ENCODE measurements at regions not wholly inside any gene's neighbourhood (a gene's known extent, or its start where the extent isn't known, plus 50 kb on each side); places are given as distances from the start of the nearest gene placed in this dataset.

DNA sequence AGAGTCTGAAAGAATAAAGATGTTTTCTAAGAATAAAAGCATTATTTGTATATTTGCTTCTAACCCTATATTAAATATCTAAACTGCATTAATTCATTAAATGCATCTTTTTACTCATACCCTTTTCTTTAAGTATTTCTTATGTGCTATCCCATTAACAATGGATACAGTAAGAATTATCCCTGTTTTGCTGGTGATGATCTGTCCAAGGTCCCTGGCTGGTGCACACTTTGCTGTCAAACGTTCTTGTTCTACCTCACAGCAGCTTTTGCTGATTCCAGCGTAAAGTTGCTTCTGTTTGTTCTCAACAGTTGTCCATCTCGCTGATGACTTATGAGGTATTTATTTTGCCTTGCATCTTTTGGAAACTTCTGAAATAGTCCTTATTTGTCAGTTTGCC is 504.0 kb downstream of the PLCL1 start:
- TF ChIP-seq, protein P1, sequence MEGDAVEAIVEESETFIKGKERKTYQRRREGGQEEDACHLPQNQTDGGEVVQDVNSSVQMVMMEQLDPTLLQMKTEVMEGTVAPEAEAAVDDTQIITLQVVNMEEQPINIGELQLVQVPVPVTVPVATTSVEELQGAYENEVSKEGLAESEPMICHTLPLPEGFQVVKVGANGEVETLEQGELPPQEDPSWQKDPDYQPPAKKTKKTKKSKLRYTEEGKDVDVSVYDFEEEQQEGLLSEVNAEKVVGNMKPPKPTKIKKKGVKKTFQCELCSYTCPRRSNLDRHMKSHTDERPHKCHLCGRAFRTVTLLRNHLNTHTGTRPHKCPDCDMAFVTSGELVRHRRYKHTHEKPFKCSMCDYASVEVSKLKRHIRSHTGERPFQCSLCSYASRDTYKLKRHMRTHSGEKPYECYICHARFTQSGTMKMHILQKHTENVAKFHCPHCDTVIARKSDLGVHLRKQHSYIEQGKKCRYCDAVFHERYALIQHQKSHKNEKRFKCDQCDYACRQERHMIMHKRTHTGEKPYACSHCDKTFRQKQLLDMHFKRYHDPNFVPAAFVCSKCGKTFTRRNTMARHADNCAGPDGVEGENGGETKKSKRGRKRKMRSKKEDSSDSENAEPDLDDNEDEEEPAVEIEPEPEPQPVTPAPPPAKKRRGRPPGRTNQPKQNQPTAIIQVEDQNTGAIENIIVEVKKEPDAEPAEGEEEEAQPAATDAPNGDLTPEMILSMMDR (IDR thresholded peaks at IDR 0.05; ENCODE audit: insufficient read depth, low read depth, low read length, missing control alignments): no peak
- DNase-seq (ENCODE audit: low read depth): no peak
- no peak overlapping the region for H3K4me3 ChIP-seq (ENCODE audit: low read length)

- TF ChIP-seq, protein P1 (IDR thresholded peaks at IDR 0.05; ENCODE audit: insufficient read depth, low read depth, low read length, missing control alignments): no peak
- H3K4me3 ChIP-seq (ENCODE audit: low read length): no peak overlapping the region
- DNase-seq (ENCODE audit: low read depth): no peak
Measured at GRCh38 chr2:198307093-198307492, 502.7 kb downstream of the PLCL1 start.

DNA sequence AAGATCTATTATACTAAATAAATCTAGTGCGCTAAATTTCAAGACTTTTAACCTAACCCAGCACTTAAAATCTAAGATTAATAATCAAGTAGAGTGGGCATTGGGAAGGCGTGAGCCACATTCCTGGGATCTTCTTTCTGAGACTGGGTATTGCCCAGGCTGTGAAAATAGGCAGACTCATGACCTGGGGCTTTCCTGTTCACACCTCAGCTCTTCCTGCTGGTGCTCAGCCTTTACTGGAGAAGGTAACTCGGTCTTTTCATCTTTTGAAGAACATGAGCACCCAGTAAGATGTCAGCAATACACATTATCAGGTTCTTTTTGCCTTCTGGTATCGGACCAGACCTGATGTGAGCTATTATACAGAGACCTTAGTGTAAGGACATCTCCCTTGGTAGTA is 500.5 kb downstream of the PLCL1 start:
- TF ChIP-seq, protein P1 (IDR thresholded peaks at IDR 0.05; ENCODE audit: insufficient read depth, low read depth, low read length, missing control alignments): no peak
- peak; percentile 5 for DNase-seq (ENCODE audit: low read depth)

DNA sequence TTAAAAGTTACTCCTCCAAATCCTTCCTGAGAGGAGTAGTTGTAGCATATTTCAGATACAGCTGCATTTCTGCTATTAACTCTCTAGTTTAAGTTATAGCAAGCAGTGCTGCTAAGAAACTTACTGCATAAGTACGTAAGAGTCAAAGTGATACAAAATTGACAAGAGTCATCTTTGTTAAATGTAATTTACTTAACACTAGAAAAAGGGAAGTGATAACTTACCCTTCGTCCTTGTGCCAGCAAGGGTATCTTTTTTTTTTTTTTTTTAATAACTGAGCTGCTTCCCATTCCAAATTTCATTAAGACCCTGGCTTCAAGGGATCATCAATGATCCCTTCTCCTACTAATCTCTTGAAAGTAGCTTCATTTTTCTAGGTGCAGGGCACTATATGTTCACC is 493.0 kb downstream of the PLCL1 start:
- DNase-seq (ENCODE audit: low read depth): no peak
- TF ChIP-seq, protein P1 (IDR thresholded peaks at IDR 0.05; ENCODE audit: insufficient read depth, low read depth, low read length, missing control alignments): no peak
- no peak overlapping the region for H3K4me3 ChIP-seq (ENCODE audit: low read length)

More for the DNA sequence above, 500.5 kb downstream of the PLCL1 start:
- no peak overlapping the region for H3K4me3 ChIP-seq (ENCODE audit: low read length)

GRCh38 chr2:198296665-198297308 is 492.4 kb downstream of the PLCL1 start:
- no peak overlapping the region for H3K4me3 ChIP-seq (ENCODE audit: low read length)

GRCh38 chr2:198293281-198293680 is 488.9 kb downstream of the PLCL1 start:
- no peak for DNase-seq (ENCODE audit: low read depth)
- H3K4me3 ChIP-seq (ENCODE audit: low read length): no peak overlapping the region
- TF ChIP-seq, protein P1 (IDR thresholded peaks at IDR 0.05; ENCODE audit: insufficient read depth, low read depth, low read length, missing control alignments): no peak

More at GRCh38 chr2:198296665-198297308, 492.4 kb downstream of the PLCL1 start:
- TF ChIP-seq, protein P1 (IDR thresholded peaks at IDR 0.05; ENCODE audit: insufficient read depth, low read depth, low read length, missing control alignments): peak; percentile 81
- DNase-seq (ENCODE audit: low read depth): peak; percentile 55

GRCh38 chr2:198289811-198290210 is 485.4 kb downstream of the PLCL1 start:
- TF ChIP-seq, protein P1 (IDR thresholded peaks at IDR 0.05; ENCODE audit: insufficient read depth, low read depth, low read length, missing control alignments): no peak
- DNase-seq (ENCODE audit: low read depth): no peak

More at GRCh38 chr2:198289811-198290210, 485.4 kb downstream of the PLCL1 start:
- H3K4me3 ChIP-seq (ENCODE audit: low read length): no peak overlapping the region
